DMS53 treated with DMSO at 0.1 percent for 48 hours (cell line): ENCODE measurements at regions not wholly inside any gene's neighbourhood (a gene's known extent, or its start where the extent isn't known, plus 50 kb on each side); places are given as distances from the start of the nearest gene placed in this dataset.
A peak's percentile ranks its signal among the peaks of the same experiment; 100 is the strongest.
"Not testable (repeated sequence)": the region's sequence is repeated elsewhere in the genome, so short reads cannot be mapped to it uniquely, and the experiment has no call there.

ENCODE experiments used
- DNase-seq: peaks from one replicate; lab custom pipeline; 2025; ENCODE audit not compliant: unreplicated experiment; lab: John Stamatoyannopoulos, UW

DNA sequence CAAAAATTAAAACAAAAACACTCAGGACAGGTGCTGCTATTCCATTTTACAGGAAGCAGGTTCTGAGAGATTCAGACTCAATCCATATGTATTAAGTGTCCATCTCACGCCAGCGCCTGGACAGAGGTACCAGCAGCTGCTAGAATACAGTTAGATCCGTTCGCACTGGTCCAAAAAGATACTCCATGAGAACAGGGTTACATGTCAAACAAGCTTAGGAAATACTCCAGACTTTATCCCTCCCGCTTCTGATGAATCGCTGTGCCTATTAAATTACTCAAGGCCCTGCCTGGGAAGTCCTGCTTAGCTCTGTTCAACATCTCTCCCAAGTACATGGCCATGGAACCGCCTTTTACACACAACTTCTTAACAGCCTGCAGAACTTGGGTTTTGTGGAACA lies 50.2 kb upstream of the SLC35C1 start:
- no peak for DNase-seq

GRCh38 chr11:45754261-45754709 lies 50.7 kb upstream of the SLC35C1 start:
- DNase-seq: no peak

- DNase-seq: no peak
Observed at GRCh38 chr11:45752106-45752505, 52.8 kb upstream of the SLC35C1 start.

DNA sequence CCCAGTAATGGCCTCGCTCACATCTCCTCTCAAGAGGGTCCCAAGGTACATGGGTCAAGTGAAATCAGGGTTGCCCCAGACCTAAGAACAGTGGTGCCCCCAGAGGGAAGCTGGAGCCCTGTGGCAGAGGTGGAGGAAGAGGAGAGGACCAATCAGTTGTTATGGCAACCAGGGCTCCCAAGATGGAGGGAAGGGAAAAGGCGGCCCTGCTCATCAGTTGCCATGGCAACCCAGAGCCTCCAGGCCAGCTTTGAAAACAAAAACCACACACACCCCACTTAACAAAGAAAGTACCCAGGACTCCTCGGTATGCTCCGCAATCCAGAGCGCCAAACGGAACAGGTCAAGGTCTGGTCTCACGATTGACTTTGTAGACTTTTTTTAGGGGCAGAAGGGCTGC lies 53.5 kb upstream of the SLC35C1 start:
- no peak for DNase-seq

GRCh38 chr11:45750439-45750838 lies 54.5 kb upstream of the SLC35C1 start:
- DNase-seq: no peak

- no peak for DNase-seq
Observed at GRCh38 chr11:45748801-45749200, 56.1 kb upstream of the SLC35C1 start.

- DNase-seq: no peak
Observed at GRCh38 chr11:45745065-45745811, 59.7 kb upstream of the SLC35C1 start.

GRCh38 chr11:45743556-45744468 lies 61.1 kb upstream of the SLC35C1 start:
- DNase-seq: no peak

- no peak for DNase-seq
Observed at GRCh38 chr11:45741582-45741981, 63.4 kb upstream of the SLC35C1 start.

DNA sequence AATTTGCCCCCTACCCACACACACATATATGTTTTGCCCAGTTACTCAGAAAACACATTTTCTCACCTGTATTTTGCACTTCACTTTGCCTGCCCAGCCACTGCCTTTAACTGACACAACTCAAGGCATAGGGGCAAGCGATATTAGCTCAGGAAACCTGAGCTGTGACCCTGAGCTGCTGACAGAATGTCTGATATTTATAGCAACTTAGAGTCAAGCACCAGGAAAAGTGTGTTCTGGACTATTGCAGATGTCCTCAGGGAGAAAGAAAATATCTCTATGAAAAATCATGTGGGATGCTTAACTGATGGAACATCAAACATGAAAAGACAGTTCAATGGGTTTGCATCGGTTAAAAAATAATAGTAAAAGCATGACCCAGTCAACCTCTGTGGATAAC lies 63.9 kb upstream of the SLC35C1 start:
- DNase-seq: no peak

GRCh38 chr11:45739866-45740265 lies 65.1 kb upstream of the SLC35C1 start:
- DNase-seq: no peak

- not testable (repeated sequence) for DNase-seq
Observed at GRCh38 chr11:45739071-45739470, 65.9 kb upstream of the SLC35C1 start.

GRCh38 chr11:45738194-45738593 lies 66.8 kb upstream of the SLC35C1 start:
- DNase-seq: not testable (repeated sequence)

DNA sequence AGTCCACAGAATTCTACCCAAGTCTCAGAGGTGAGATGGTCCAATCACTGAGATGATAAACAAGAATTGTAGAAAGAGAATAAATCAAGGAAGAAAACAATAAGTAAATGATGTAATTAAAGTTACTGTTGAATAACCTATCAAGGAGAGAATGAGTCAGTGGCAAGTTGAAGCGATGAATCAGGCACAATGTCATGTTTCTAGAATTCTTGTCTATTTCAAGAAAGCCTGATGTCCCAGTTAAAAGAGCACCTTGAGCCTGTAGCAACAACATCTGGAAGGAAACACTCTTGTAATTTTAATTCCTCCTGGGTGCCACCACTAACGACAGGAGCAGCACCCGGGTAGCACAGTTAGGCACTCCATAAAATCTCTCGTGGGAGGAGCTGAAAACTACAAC lies 67.9 kb upstream of the SLC35C1 start:
- DNase-seq: no peak

DNA sequence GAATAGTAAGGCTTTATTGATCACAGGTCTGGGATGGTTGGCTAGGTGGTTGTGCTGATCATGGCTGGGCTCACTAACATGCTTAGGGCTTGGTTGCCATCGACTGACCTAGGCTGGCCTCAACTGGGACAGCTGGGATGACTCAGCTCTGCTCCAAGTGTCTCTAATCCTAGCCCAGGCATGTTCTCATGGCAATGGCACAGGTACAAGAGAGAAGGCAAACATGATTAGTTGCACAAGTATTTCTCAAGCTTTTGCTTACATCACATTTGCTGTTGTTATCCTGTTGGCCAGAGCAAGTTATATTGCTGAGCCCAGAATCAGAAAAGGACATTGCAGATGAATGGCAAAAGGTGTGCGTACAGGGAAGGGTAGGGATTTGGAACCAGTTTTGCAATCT lies 68.5 kb upstream of the SLC35C1 start:
- DNase-seq: peak; percentile 89

GRCh38 chr11:45733176-45733575 lies 67.8 kb upstream of the CHST1 start:
- no peak for DNase-seq

GRCh38 chr11:45732343-45732742 lies 66.9 kb upstream of the CHST1 start:
- no peak for DNase-seq

- DNase-seq: not testable (repeated sequence)
Observed at GRCh38 chr11:45731171-45731570, 65.7 kb upstream of the CHST1 start.

GRCh38 chr11:45730014-45730413 lies 64.6 kb upstream of the CHST1 start:
- no peak for DNase-seq

- no peak for DNase-seq
Observed at GRCh38 chr11:45726493-45727054, 61.2 kb upstream of the CHST1 start.

- no peak for DNase-seq
Observed at GRCh38 chr11:45725776-45726492, 60.5 kb upstream of the CHST1 start.
